RWPE1 (cell line): ENCODE measurements at regions not wholly inside any gene's neighbourhood (a gene's known extent, or its start where the extent isn't known, plus 50 kb on each side); places are given as distances from the start of the nearest gene placed in this dataset.

Source experiments
- CTCF ChIA-PET: fragments of 350-600 bp; sonication (Branson Sonifier 250); formaldehyde crosslinking; extraction: SDS; loops from one replicate; lab custom pipeline; 2021; lab: Yijun Ruan, JAX
- POLR2A ChIA-PET: fragments of 400-600 bp; formaldehyde crosslinking; extraction: SDS; loops from one replicate; lab custom pipeline; 2020; ENCODE audit warnings: antibody characterized with exemption; ENCODE audit not compliant: low non-redundant PET; lab: Yijun Ruan, JAX
- DNase-seq: peaks from one replicate; pipeline ENCODE4 v3.0.0; 2012; ENCODE audit warnings: low spot score
- H3K27ac ChIP-seq: fragments of 450-650 bp; 2 replicates; pipeline ENCODE4 v1.5.1; 2017
- TF ChIP-seq, protein P1 (sequence below): fragments of 450-650 bp; conservative IDR thresholded peaks from 2 replicates; pipeline ENCODE4 v1.5.1; 2017; ENCODE audit warnings: low read depth, mild to moderate bottlenecking

DNA sequence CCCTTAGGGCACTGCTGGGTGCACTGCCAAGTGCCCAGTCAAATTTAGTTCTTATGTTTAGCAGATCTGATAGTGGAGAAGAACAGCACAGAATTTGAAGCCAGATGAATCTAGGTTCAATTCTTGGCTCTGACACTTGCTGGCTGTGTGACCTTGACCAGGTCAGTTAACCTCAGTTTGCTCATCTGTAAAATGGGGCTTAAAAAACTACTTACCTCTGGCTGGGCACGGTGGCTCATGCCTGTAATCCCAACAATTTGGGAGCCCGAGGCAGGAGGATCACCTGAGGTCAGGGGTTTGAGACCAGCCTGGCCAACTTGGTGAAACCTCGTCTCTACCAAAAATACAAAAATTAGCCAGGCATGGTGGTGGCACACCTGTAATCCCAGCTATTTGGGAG is 49.9 kb upstream of the MLN start:
- CTCF ChIA-PET: interaction anchor here (0.6 kb wide), 1 partner anchor 1502 kb away, joined by 3 read pairs; no protein-coding TSS in a partner anchor
- DNase-seq: no peak
- H3K27ac ChIP-seq: no peak overlapping the region
- TF ChIP-seq, protein P1, sequence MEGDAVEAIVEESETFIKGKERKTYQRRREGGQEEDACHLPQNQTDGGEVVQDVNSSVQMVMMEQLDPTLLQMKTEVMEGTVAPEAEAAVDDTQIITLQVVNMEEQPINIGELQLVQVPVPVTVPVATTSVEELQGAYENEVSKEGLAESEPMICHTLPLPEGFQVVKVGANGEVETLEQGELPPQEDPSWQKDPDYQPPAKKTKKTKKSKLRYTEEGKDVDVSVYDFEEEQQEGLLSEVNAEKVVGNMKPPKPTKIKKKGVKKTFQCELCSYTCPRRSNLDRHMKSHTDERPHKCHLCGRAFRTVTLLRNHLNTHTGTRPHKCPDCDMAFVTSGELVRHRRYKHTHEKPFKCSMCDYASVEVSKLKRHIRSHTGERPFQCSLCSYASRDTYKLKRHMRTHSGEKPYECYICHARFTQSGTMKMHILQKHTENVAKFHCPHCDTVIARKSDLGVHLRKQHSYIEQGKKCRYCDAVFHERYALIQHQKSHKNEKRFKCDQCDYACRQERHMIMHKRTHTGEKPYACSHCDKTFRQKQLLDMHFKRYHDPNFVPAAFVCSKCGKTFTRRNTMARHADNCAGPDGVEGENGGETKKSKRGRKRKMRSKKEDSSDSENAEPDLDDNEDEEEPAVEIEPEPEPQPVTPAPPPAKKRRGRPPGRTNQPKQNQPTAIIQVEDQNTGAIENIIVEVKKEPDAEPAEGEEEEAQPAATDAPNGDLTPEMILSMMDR: no peak
- POLR2A ChIA-PET: no interaction called here
